C4-2B (cell line): ENCODE measurements at regions not wholly inside any gene's neighbourhood (a gene's known extent, or its start where the extent isn't known, plus 50 kb on each side); places are given as distances from the start of the nearest gene placed in this dataset.

Experiments used
- CTCF ChIP-seq: fragments of 450-650 bp; conservative IDR thresholded peaks from 2 replicates; pipeline ENCODE4 v1.5.1; 2017; ENCODE audit warnings: mild to moderate bottlenecking
- ZFX ChIP-seq: fragments of 450-650 bp; IDR thresholded peaks from 2 replicates; pipeline ENCODE4 v1.6.1; 2017

- TF ChIP-seq CTCF = no peak
- no peak for TF ChIP-seq ZFX
Measured at GRCh38 chr3:27544372-27544865, 60.2 kb upstream of the SLC4A7 start.
